OCI-LY7 (cell line): ENCODE measurements at regions not wholly inside any gene's neighbourhood (a gene's known extent, or its start where the extent isn't known, plus 50 kb on each side); places are given as distances from the start of the nearest gene placed in this dataset.
A peak's percentile ranks its signal among the peaks of the same experiment; 100 is the strongest.

Experiments used
- BruUV-seq: library from RNA; stranded (reverse); fragments of 400-500 nt; replicated peaks from 2 replicates; lab custom pipeline; 2021; lab: Mats Ljungman, UMichigan
- CTCF ChIA-PET: fragments of 300-600 bp; sonication (Branson Sonifier 250); formaldehyde crosslinking; loops from one replicate; lab custom pipeline; 2022; ENCODE audit warnings: antibody characterized with exemption; ENCODE audit not compliant: unreplicated experiment; lab: Charles Lee
- POLR2A ChIA-PET: fragments of 300-600 bp; sonication (Branson Sonifier 250); formaldehyde crosslinking; loops from one replicate; lab custom pipeline; 2022; ENCODE audit warnings: antibody characterized with exemption; lab: Charles Lee
- DNase-seq: peaks from one replicate; pipeline ENCODE4 v3.0.0-alpha.2; 2015; ENCODE audit warnings: low spot score
- H2AFZ ChIP-seq: fragments of 200-600 bp; sonication (generic), shearing (Covaris generic); 2 replicates; pipeline ENCODE4 v1.6.1; 2014; ENCODE audit warnings: mild to moderate bottlenecking, antibody characterized with exemption, low read length, moderate library complexity
- H3K27ac ChIP-seq: fragments of 200-600 bp; sonication (generic); 2 replicates; pipeline ENCODE4 v1.5.1; 2014; ENCODE audit warnings: mixed run types, low read depth, mild to moderate bottlenecking, moderate library complexity, low read length, inconsistent platforms; ENCODE audit not compliant: poor library complexity, severe bottlenecking
- H3K36me3 ChIP-seq: fragments of 200-600 bp; sonication (generic); 2 replicates; pipeline ENCODE4 v1.6.1; 2014; ENCODE audit warnings: mild to moderate bottlenecking, antibody characterized with exemption, low read length, moderate library complexity, mixed read lengths; ENCODE audit not compliant: insufficient read depth
- H3K4me1 ChIP-seq: fragments of 200-600 bp; sonication (generic); 2 replicates; pipeline ENCODE4 v1.5.1; 2014; ENCODE audit warnings: mild to moderate bottlenecking, low read length; ENCODE audit not compliant: insufficient read depth, poor library complexity, severe bottlenecking
- H3K4me2 ChIP-seq: fragments of 200-600 bp; sonication (generic); 2 replicates; pipeline ENCODE4 v1.6.1; 2014; ENCODE audit warnings: mild to moderate bottlenecking, low read length
- H3K4me3 ChIP-seq: fragments of 200-600 bp; sonication (generic); 2 replicates; pipeline ENCODE4 v1.5.1; 2014; ENCODE audit warnings: mild to moderate bottlenecking, low read depth, low read length; ENCODE audit not compliant: poor library complexity, severe bottlenecking
- H3K79me2 ChIP-seq: fragments of 200-600 bp; sonication (generic); 2 replicates; pipeline ENCODE4 v1.6.1; 2016; ENCODE audit warnings: low read depth, mild to moderate bottlenecking, low read length, moderate library complexity, mixed read lengths; ENCODE audit not compliant: insufficient read depth
- H3K9me2 ChIP-seq: fragments of 200-600 bp; sonication (generic); 2 replicates; pipeline ENCODE4 v1.6.1; 2016; ENCODE audit warnings: mild to moderate bottlenecking, low read length, mixed read lengths; ENCODE audit not compliant: insufficient read depth
- H3K9me3 ChIP-seq: fragments of 200-600 bp; sonication (generic); 2 replicates; pipeline ENCODE4 v1.6.1; 2014; ENCODE audit warnings: mild to moderate bottlenecking, mixed run types, low read length, mixed read lengths
- H4K20me1 ChIP-seq: fragments of 200-600 bp; sonication (generic); 2 replicates; pipeline ENCODE4 v1.6.1; 2014; ENCODE audit warnings: mild to moderate bottlenecking, antibody characterized with exemption, low read length, moderate library complexity, mixed read lengths; ENCODE audit not compliant: insufficient read depth
- EZH2phosphoT487 ChIP-seq: fragments of 200-600 bp; sonication (generic); IDR thresholded peaks from 2 replicates; pipeline ENCODE4 v1.6.1; 2018; ENCODE audit warnings: low read depth, borderline replicate concordance, mild to moderate bottlenecking, mixed run types, antibody characterized with exemption, low read length, moderate library complexity, mixed read lengths
- intact Hi-C: fragments of 100-400 bp; cut with micrococcal nuclease; formaldehyde crosslinking; loops from one replicate; pipeline ENCODE4 v1.10.0; 2022; ENCODE audit not compliant: unreplicated experiment
- TF ChIP-seq, protein P1 (sequence below): fragments of 200-600 bp; sonication (generic); conservative IDR thresholded peaks from 2 replicates; pipeline ENCODE4 v1.5.1; 2014; ENCODE audit warnings: mild to moderate bottlenecking, antibody characterized with exemption, low read length, moderate library complexity, mixed read lengths

DNA sequence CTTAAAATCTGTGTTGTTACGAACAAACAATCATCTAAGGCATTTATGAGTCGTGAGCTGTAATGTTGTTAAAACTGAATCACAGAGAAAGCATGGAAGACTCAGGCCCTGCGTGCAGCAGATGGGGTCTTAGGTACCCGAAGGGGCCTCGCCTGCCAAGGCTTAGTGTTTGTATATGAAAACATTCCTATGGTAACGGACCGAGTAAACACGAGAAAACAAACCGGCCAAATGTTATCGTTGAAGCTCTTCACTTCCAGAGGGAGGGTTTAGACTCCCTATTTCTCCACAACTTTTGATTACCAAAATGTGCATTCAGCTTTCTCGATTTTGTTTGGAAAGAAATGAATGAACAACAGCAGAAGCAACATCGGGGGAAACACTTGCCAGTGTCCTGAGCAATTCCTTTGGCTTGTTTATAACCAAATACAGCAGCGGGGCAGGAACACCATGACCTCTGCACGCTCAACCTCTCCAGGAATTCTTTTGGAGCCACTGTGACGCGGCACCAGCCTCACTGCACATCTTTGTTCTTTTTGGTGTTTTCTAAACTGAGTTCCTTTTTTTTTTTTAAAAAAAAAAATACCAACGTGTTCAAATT lies 121.6 kb upstream of the KLF6 start:
- no peak for DNase-seq
- Histone ChIP-seq H3K79me2 (no peaks in the 10 kb centered on the region), H3K9me2 (no peaks in the 10 kb centered on the region), H3K27ac (no peak overlapping the region), H3K9me3 (no peaks in the 10 kb centered on the region), H3K36me3 (no peaks in the 10 kb centered on the region), H4K20me1 (no peaks in the 10 kb centered on the region), H3K4me2 (no peak overlapping the region), H3K4me3 (no peak overlapping the region), H3K4me1 (peaks cover 13% of the 10 kb centered on the region), H2AFZ (no peak overlapping the region)
- POLR2A ChIA-PET = interaction anchor here (0.6 to 1.0 kb wide), 3 partner anchors 60 to 148 kb away, joined by 3 to 7 read pairs (median 3); no protein-coding TSS in a partner anchor
- TF ChIP-seq, protein P1, sequence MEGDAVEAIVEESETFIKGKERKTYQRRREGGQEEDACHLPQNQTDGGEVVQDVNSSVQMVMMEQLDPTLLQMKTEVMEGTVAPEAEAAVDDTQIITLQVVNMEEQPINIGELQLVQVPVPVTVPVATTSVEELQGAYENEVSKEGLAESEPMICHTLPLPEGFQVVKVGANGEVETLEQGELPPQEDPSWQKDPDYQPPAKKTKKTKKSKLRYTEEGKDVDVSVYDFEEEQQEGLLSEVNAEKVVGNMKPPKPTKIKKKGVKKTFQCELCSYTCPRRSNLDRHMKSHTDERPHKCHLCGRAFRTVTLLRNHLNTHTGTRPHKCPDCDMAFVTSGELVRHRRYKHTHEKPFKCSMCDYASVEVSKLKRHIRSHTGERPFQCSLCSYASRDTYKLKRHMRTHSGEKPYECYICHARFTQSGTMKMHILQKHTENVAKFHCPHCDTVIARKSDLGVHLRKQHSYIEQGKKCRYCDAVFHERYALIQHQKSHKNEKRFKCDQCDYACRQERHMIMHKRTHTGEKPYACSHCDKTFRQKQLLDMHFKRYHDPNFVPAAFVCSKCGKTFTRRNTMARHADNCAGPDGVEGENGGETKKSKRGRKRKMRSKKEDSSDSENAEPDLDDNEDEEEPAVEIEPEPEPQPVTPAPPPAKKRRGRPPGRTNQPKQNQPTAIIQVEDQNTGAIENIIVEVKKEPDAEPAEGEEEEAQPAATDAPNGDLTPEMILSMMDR = no peak
- TF ChIP-seq EZH2phosphoT487 = no peak
- no TSS peak for BruUV-seq
- intact Hi-C loops = no loop called here
- CTCF ChIA-PET = no interaction called here

DNA sequence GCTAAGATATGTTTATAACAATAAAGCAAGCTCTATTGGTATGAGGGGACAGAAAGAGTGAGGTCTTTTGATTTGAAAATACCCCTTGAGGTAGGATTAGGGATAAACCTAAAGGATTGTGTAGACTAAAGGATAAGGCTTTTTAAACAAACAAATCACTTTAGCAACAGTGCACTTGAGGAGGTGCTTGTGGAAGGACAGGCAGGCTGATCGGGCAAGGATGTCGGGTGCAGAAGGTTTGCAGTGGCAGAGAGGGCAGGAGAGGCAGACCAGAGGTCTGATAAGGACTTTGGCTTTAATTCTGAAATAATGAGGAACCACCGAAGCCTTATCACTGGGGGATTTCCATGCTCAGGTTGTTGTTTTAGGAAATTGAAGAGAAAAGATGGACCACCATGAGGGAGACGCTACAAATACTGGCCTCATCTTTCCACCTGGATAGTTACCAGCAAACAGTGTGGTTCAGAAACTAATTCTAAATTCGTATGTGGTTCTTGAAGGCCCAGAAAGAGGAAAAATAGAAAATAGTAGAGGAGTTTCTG lies 119.5 kb upstream of the KLF6 start:
- Histone ChIP-seq H4K20me1 (no peaks in the 10 kb centered on the region), H3K27ac (no peak overlapping the region), H3K4me3 (no peak overlapping the region), H3K9me3 (no peaks in the 10 kb centered on the region), H3K79me2 (no peaks in the 10 kb centered on the region), H3K4me1 (peaks cover 13% of the 10 kb centered on the region), H3K36me3 (no peaks in the 10 kb centered on the region), H3K9me2 (no peaks in the 10 kb centered on the region), H3K4me2 (no peak overlapping the region), H2AFZ (no peak overlapping the region)
- no peak for DNase-seq
- intact Hi-C loops = no loop called here
- BruUV-seq = no TSS peak
- CTCF ChIA-PET = no interaction called here
- TF ChIP-seq, protein P1 = no peak
- no peak for TF ChIP-seq EZH2phosphoT487
- POLR2A ChIA-PET = no interaction called here

DNA sequence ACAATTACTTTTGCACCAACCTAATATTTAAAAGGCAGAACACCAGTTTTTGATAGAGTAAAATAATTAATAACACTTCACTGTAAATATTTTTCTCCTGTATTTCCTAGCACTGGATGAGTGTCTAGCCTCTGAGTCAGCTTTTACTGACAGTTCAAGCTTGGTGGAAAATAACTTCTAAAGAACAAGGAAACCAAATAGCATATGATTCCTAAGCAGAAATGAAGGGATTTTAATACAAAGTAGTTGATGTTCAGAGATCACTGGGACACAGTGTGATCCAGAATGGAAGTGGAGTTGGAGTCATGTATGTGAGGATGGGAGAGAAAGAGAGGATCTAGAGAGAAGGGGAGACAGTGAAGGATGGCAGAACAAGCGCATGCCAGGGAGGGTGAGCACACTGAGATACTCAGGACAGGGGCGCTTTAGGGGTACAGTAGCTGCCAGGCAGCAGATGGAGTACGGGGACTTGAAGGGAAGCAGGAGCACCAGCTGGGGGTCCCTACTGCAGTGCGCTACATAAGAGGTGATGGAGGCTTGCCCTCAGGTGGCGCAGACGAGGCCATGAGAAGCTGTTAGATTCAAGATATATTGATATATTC lies 117.9 kb upstream of the KLF6 start:
- Histone ChIP-seq H3K4me2 (0 out of 2 replicates have a peak overlapping the region, but pooled peaks have one; percentile 19), H3K4me1 (peaks cover 13% of the 10 kb centered on the region), H3K4me3 (no peak overlapping the region), H3K9me2 (no peaks in the 10 kb centered on the region), H3K27ac (no peak overlapping the region), H4K20me1 (no peaks in the 10 kb centered on the region), H3K36me3 (no peaks in the 10 kb centered on the region), H2AFZ (0 out of 2 replicates have a peak overlapping the region, but pooled peaks have one; percentile 27), H3K9me3 (no peaks in the 10 kb centered on the region), H3K79me2 (no peaks in the 10 kb centered on the region)
- intact Hi-C loops = no loop called here
- DNase-seq = no peak
- ChIA-PET CTCF (no interaction called here), POLR2A (interaction anchor here (0.6 to 1.7 kb wide), 3 partner anchors 10 to 29 kb away, joined by 3 to 5 read pairs (median 3); no protein-coding TSS in a partner anchor)
- no TSS peak for BruUV-seq
- TF ChIP-seq EZH2phosphoT487 = no peak
- TF ChIP-seq, protein P1 = no peak
